ENCODE measurements at regions not wholly inside any gene's neighbourhood (a gene's known extent, or its start where the extent isn't known, plus 50 kb on each side); places are given as distances from the start of the nearest gene placed in this dataset.

DNA sequence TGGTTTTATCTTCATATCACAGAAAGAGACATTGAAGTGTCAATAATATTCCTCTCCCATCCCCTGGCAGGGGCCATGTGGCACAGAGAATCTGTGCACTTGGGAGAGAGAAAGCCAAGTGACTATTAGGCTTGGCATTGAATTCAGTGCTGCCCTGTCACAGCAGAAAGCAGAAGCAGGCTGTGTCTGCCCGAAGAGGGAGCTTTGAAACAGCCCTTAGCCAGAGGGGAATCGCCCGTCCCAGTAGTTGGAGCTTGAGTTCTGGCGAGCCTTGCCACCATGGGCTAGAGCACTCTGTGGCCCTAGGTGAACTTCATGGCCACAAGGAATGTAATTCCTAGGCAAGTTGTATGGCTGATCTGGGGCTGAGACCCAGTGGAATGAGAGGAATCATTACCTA, 282.5 kb upstream of the PCDH10 start:
- TF ChIP-seq, protein P1, sequence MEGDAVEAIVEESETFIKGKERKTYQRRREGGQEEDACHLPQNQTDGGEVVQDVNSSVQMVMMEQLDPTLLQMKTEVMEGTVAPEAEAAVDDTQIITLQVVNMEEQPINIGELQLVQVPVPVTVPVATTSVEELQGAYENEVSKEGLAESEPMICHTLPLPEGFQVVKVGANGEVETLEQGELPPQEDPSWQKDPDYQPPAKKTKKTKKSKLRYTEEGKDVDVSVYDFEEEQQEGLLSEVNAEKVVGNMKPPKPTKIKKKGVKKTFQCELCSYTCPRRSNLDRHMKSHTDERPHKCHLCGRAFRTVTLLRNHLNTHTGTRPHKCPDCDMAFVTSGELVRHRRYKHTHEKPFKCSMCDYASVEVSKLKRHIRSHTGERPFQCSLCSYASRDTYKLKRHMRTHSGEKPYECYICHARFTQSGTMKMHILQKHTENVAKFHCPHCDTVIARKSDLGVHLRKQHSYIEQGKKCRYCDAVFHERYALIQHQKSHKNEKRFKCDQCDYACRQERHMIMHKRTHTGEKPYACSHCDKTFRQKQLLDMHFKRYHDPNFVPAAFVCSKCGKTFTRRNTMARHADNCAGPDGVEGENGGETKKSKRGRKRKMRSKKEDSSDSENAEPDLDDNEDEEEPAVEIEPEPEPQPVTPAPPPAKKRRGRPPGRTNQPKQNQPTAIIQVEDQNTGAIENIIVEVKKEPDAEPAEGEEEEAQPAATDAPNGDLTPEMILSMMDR (conservative IDR thresholded peaks at IDR 0.05) = no peak
- H3K27ac ChIP-seq = no peak overlapping the region

DNA sequence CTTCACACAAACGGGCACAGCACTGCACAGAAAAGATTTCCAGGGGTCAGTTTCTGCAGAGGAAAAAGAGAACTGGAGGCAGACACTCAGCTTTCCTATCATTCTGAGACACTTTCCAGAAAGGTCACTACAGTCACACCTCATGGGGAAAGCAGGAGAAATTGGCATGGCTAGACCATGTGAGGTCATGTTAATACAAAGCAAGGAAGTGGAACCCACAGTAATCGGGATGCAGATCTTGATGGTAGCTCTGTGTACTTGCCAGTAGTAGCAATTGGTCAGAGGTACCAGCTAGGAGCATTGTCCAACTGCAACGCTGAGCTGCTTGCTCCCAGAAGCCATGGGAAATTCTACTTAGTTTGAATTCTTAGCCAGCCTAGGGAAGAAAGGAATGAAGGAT, 255.3 kb upstream of the PCDH10 start:
- TF ChIP-seq, protein P1 (conservative IDR thresholded peaks at IDR 0.05) = no peak
- H3K27ac ChIP-seq = no peak overlapping the region

DNA sequence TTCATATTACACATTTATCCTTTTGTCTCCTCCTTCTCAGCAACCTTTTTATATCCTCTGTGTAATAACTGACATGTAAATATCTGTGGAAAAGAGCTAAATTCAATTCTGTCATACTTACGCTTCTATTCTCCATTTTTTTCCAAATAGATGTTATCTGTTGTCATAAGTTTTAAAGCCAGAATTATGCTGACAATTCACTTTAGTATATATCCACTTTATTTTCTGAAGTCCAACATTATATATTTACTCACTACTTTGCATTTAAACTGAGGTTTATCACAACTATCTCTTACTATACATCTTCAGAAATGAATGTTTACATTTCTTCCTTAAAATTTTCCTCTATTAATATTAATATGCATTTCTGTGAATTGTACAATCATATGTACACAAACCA, 247.9 kb upstream of the PCDH10 start:
- TF ChIP-seq, protein P1 (conservative IDR thresholded peaks at IDR 0.05) = no peak
- H3K27ac ChIP-seq = no peak overlapping the region

DNA sequence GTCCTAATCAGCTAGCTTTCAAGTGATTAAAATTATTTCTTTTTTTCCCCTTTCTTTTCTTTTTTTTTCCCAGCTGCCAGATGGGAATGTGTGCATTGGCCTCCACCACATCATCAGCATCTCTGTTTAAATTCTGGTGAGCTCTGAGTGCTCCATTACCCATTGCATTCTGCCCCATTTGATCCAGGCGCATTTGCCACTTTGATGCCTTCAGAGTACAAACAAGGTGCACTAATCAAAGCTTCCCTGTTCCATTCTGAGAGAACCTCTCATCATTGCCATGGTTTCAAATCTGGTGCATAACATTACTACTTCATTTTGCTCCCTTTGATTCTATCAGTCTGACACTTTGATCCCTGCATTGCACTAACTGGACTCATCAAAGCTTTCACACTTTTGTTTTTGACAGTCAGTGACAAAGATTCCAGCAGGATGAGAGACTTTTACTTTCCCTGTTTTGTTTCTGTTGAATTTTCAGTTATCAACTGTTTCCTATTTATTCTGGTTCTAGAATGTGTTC, 238.8 kb upstream of the PCDH10 start:
- no peak overlapping the region for H3K27ac ChIP-seq
- TF ChIP-seq, protein P1 (conservative IDR thresholded peaks at IDR 0.05) = no peak

DNA sequence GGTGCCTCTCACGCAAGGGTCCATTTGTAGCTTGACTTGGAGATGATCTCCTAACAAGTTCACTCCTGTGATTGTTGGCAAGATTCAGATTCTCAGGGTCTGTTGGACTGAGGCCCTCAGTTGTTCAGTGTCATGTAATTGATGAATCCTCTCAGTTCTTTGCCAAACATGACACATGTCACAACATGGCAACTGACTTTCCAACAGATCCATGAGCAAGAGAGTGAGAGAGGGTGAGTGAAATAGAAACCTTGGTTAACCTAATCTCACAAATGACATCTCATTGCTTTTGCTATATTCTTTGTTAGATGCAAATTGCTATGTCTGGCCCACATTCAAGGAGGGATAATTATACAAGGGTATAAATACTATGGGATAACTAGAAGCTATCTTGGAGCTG, 231.0 kb upstream of the PCDH10 start:
- TF ChIP-seq, protein P1 (conservative IDR thresholded peaks at IDR 0.05) = no peak
- H3K27ac ChIP-seq = no peak overlapping the region

DNA sequence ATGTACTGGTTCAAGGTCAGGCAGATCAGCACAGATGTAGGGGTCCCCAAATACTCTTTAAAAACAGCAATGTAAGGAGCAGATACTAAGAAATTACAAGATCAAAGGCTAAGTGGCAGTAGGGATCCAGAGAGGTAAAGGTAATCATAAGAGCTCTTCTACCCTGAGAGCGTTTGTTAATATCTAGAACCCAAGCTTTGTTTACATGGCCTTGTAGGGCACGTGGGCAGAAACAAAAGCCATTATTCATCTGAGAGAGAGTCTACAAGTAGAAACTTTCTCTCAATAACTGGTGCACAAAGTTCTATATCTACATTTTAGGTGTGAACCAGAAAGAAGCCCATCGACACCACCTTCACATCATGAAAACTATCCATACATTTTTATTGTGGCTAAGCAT, 225.6 kb upstream of the PCDH10 start:
- TF ChIP-seq, protein P1 (conservative IDR thresholded peaks at IDR 0.05) = no peak
- no peak overlapping the region for H3K27ac ChIP-seq

DNA sequence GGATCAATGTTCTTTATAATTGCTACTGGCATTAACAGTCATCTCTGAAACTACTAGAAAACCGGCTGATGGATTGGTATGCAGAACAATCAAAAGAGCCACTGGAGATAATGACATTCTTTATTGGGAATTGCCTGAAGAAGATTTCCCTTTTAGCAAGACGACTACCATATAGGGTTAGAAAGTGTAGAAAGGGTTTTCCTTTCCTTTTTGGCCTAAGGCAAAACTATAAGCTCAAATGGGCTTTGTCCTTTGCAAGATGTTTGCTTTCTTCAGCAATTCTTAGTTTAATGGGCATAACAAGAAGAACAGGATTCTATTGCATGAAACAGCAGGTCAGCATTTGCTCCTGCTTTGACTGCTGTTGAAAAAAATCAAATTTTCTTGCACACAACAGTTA, 214.2 kb upstream of the PCDH10 start:
- no peak overlapping the region; the same call in 1 of the 2 replicates for H3K27ac ChIP-seq
- TF ChIP-seq, protein P1 (conservative IDR thresholded peaks at IDR 0.05) = no peak
